GM12878 (cell line): ENCODE measurements at regions not wholly inside any gene's neighbourhood (a gene's known extent, or its start where the extent isn't known, plus 50 kb on each side); places are given as distances from the start of the nearest gene placed in this dataset.
A peak's percentile ranks its signal among the peaks of the same experiment; 100 is the strongest.

ENCODE experiments used
- ATAC-seq: fragments of 200-7000 bp; cut with Tn5 transposase; 3 replicates; pipeline ENCODE4 v1.9.1; 2020; ENCODE audit warnings: mild to moderate bottlenecking, moderate library complexity
- BruUV-seq: library from RNA; stranded (reverse); fragments of 400-500 nt; replicated peaks from 2 replicates; lab custom pipeline; 2021; lab: Mats Ljungman, UMichigan
- CTCF ChIA-PET: fragments of 300-600 bp; sonication (Branson Sonifier 250); formaldehyde crosslinking; extraction: SDS; loops from one replicate; lab custom pipeline; 2021; ENCODE audit warnings: inconsistent platforms; lab: Yijun Ruan, JAX
- POLR2A ChIA-PET: fragments of 350-600 bp; formaldehyde crosslinking; extraction: SDS; loops from one replicate; lab custom pipeline; 2021; ENCODE audit warnings: inconsistent platforms; lab: Charles Lee
- RAD21 ChIA-PET: fragments of 300-600 bp; sonication (Branson Sonifier 250); formaldehyde crosslinking; loops from one replicate; lab custom pipeline; 2023; ENCODE audit warnings: antibody characterized with exemption; ENCODE audit not compliant: unreplicated experiment; lab: Charles Lee
- SMC1A ChIA-PET: fragments of 300-600 bp; sonication (Branson Sonifier 250); formaldehyde crosslinking; loops from one replicate; lab custom pipeline; 2023; ENCODE audit not compliant: unreplicated experiment, uncharacterized antibody; lab: Charles Lee
- DNase-seq: peaks from one replicate; pipeline ENCODE4 v3.0.0-alpha.2; 2011; ENCODE audit warnings: low read depth, low spot score
- FAIRE-seq: peaks from 3 replicates; lab custom pipeline; 2011; peaks lifted over from hg19 to GRCh38; lab: Jason Lieb, UNC
- H2AFZ ChIP-seq: 2 replicates; pipeline ENCODE4 v1.6.0; 2011; ENCODE audit warnings: low read depth, low read length, control low read depth; ENCODE audit not compliant: control insufficient read depth
- H3K27ac ChIP-seq: 2 replicates; pipeline ENCODE4 v1.5.1; 2011; ENCODE audit warnings: control low read depth; ENCODE audit not compliant: control insufficient read depth, insufficient read depth
- H3K27me3 ChIP-seq, 2 experiments: replicated peaks in 1 of 2; 2 replicates each; pipeline versions ENCODE4 v1.6.0 to v1.6.1; 2011; ENCODE audit warnings: low read length in 1 of 2; ENCODE audit not compliant: control insufficient read depth in 2 of 2, insufficient read depth in 2 of 2
- H3K36me3 ChIP-seq, 2 experiments: 2 replicates each; pipeline ENCODE4 v1.5.1; 2011; ENCODE audit warnings: low read length in 1 of 2; ENCODE audit not compliant: control insufficient read depth in 2 of 2, insufficient read depth in 2 of 2
- H3K4me1 ChIP-seq: 2 replicates; pipeline ENCODE4 v1.6.1; 2011; ENCODE audit warnings: mild to moderate bottlenecking, low read length, moderate library complexity, mixed read lengths; ENCODE audit not compliant: control insufficient read depth, insufficient read depth
- H3K4me2 ChIP-seq: 2 replicates; pipeline ENCODE4 v1.6.0; 2011; ENCODE audit warnings: control low read depth; ENCODE audit not compliant: control insufficient read depth, insufficient read depth
- H3K4me3 ChIP-seq: fragments of 200-600 bp; sonication (generic); 2 replicates; pipeline ENCODE4 v1.5.1; 2016
- H3K79me2 ChIP-seq: 2 replicates; pipeline ENCODE4 v1.6.0; 2011; ENCODE audit warnings: low read length; ENCODE audit not compliant: control insufficient read depth, insufficient read depth
- H3K9ac ChIP-seq: 2 replicates; pipeline ENCODE4 v1.8.0; 2011; ENCODE audit warnings: low read length, control low read depth, mixed read lengths; ENCODE audit not compliant: control insufficient read depth, insufficient read depth
- H3K9me3 ChIP-seq: replicated peaks from 3 replicates; pipeline ENCODE4 v1.5.1; 2011; ENCODE audit warnings: mild to moderate bottlenecking, low read length; ENCODE audit not compliant: control insufficient read depth, insufficient read depth
- H4K20me1 ChIP-seq: 2 replicates; pipeline ENCODE4 v1.6.0; 2011; ENCODE audit not compliant: control insufficient read depth, insufficient read depth
- YY1 ChIP-seq: IDR thresholded peaks from 2 replicates; pipeline ENCODE4 v1.6.1; 2011; ENCODE audit warnings: low read depth, mild to moderate bottlenecking, low read length
- WGBS: methylation state at CpG from one replicate; pipeline ENCODE4 v1.1.6; 2016; ENCODE audit warnings: low lambda C conversion rate; ENCODE audit not compliant: insufficient replicate concordance, insufficient coverage; ENCODE audit errors: missing lambda C conversion rate; 5-methylcytosine and 5-hydroxymethylcytosine counted together
- in situ Hi-C: fragments of 300-500 bp; cut with MboI; formaldehyde crosslinking; loops from 9 replicates; pipeline ENCODE4 v1.14.3; 2018; ENCODE audit warnings: mixed read lengths
- intact Hi-C: fragments of 100-400 bp; cut with micrococcal nuclease; formaldehyde crosslinking; loops from one replicate; pipeline ENCODE4 v1.14.2; 2022; ENCODE audit not compliant: unreplicated experiment
- TF ChIP-seq, protein P1 (sequence below): fragments of 450-650 bp; formaldehyde crosslinking; IDR thresholded peaks from 2 replicates; pipeline ENCODE4 v1.5.0; 2022; ENCODE audit warnings: mild to moderate bottlenecking, missing genetic modification characterization

DNA sequence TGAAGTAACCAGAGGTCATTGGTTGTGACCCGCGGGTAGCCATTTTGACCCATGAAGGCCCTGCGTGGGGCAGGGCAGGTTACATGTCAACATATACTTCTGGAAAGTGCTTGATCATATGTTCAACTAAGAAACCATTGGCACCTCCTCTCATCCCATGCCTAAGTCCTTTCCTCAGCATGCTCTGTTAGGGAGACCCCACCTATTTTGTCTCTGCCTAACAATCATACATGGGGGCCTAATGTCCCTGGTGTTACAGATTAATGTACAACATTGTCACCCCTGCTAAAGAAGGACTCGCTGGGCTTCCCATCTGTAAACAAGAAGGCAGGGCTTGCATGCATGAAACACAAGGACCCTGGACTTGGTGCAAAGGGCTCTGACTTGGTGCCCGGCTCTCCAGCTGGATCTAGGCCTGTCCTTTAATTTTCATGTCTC, 133.7 kb upstream of the TNS3 start:
- DNase-seq = no peak
- H3K4me1 ChIP-seq = peaks cover 17% of the 10 kb centered on the region
- TF ChIP-seq, protein P1, sequence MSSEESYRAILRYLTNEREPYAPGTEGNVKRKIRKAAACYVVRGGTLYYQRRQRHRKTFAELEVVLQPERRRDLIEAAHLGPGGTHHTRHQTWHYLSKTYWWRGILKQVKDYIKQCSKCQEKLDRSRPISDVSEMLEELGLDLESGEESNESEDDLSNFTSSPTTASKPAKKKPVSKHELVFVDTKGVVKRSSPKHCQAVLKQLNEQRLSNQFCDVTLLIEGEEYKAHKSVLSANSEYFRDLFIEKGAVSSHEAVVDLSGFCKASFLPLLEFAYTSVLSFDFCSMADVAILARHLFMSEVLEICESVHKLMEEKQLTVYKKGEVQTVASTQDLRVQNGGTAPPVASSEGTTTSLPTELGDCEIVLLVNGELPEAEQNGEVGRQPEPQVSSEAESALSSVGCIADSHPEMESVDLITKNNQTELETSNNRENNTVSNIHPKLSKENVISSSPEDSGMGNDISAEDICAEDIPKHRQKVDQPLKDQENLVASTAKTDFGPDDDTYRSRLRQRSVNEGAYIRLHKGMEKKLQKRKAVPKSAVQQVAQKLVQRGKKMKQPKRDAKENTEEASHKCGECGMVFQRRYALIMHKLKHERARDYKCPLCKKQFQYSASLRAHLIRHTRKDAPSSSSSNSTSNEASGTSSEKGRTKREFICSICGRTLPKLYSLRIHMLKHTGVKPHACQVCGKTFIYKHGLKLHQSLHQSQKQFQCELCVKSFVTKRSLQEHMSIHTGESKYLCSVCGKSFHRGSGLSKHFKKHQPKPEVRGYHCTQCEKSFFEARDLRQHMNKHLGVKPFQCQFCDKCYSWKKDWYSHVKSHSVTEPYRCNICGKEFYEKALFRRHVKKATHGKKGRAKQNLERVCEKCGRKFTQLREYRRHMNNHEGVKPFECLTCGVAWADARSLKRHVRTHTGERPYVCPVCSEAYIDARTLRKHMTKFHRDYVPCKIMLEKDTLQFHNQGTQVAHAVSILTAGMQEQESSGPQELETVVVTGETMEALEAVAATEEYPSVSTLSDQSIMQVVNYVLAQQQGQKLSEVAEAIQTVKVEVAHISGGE (CRISPR knock-in tag) = no peak
- TF ChIP-seq YY1 = 0 out of 2 replicates have a peak, but pooled peaks have one; percentile 50

More for the DNA sequence above, 133.7 kb upstream of the TNS3 start:
- no peaks in the 10 kb centered on the region for H3K9me3 ChIP-seq
- no peak overlapping the region for H3K27ac ChIP-seq
- intact Hi-C loops = no loop called here
- H3K36me3 ChIP-seq = no peaks in the 10 kb centered on the region
- ChIA-PET RAD21 (no interaction called here), SMC1A (no interaction called here), POLR2A (no interaction called here), CTCF (no interaction called here)
- ATAC-seq = no peak
- H2AFZ ChIP-seq = no peak overlapping the region
- no TSS peak for BruUV-seq
- in situ Hi-C loops = no loop called here
- FAIRE-seq = no peak
- H3K79me2 ChIP-seq = no peaks in the 10 kb centered on the region
- no peaks in the 10 kb centered on the region for H3K27me3 ChIP-seq
- no peak overlapping the region for H3K9ac ChIP-seq
- H3K4me2 ChIP-seq = no peak overlapping the region
- WGBS = 85% methylated on average over 5 of the region's 5 CpGs
- no peaks in the 10 kb centered on the region for H4K20me1 ChIP-seq
- no peak overlapping the region for H3K4me3 ChIP-seq
